Muscle of leg (tissue), 3 donors: ENCODE measurements at regions not wholly inside any gene's neighbourhood (a gene's known extent, or its start where the extent isn't known, plus 50 kb on each side); places are given as distances from the start of the nearest gene placed in this dataset.

ENCODE experiments used
- DNase-seq: peaks from one replicate; pipeline ENCODE4 v3.0.0; 2013
- H3K27ac ChIP-seq: one replicate; pipeline ENCODE4 v1.5.1; 2013; ENCODE audit warnings: mild to moderate bottlenecking, low read length, control low read depth
- H3K27me3 ChIP-seq: one replicate; pipeline ENCODE4 v1.6.1; 2013; ENCODE audit warnings: low read length; ENCODE audit not compliant: control insufficient read depth, insufficient read depth
- H3K36me3 ChIP-seq: one replicate; pipeline ENCODE4 v1.6.1; 2013; ENCODE audit warnings: low read length; ENCODE audit not compliant: control insufficient read depth, insufficient read depth
- H3K4me1 ChIP-seq: one replicate; pipeline ENCODE4 v1.6.1; 2013; ENCODE audit warnings: low read length; ENCODE audit not compliant: control insufficient read depth, insufficient read depth
- H3K4me3 ChIP-seq: one replicate; pipeline ENCODE4 v1.5.1; 2013; ENCODE audit warnings: low read length, control low read depth
- H3K9me3 ChIP-seq: replicated peaks from 2 replicates; pipeline ENCODE4 v1.6.1; 2013; ENCODE audit warnings: low read depth, low read length; ENCODE audit not compliant: control insufficient read depth
- WGBS: methylation state at CpG from one replicate; pipeline ENCODE4 v1.1.5; 2013; ENCODE audit warnings: missing lambda C conversion rate; ENCODE audit not compliant: insufficient coverage; 5-methylcytosine and 5-hydroxymethylcytosine counted together

- Histone ChIP-seq H3K9me3 (no peaks in the 10 kb centered on the region), H3K4me1 (no peaks in the 10 kb centered on the region), H3K4me3 (no peak overlapping the region), H3K36me3 (no peaks in the 10 kb centered on the region), H3K27ac (no peak overlapping the region), H3K27me3 (no peaks in the 10 kb centered on the region)
- WGBS, result 86% methylated on average over 1 of the region's 7 CpGs
- no peak for DNase-seq
Observed at GRCh38 chr5:113935453-113935852, 422.0 kb downstream of the YTHDC2 start.

GRCh38 chr5:113937301-113937700 is 423.8 kb downstream of the YTHDC2 start:
- no peaks in the 10 kb centered on the region for H3K27me3 ChIP-seq
- no peaks in the 10 kb centered on the region for H3K4me1 ChIP-seq
- H3K4me3 ChIP-seq, result no peak overlapping the region
- no peaks in the 10 kb centered on the region for H3K9me3 ChIP-seq
- no peaks in the 10 kb centered on the region for H3K36me3 ChIP-seq
- no peak overlapping the region for H3K27ac ChIP-seq
- WGBS, result 67% methylated on average over 1 of the region's 2 CpGs
- DNase-seq, result no peak

- Histone ChIP-seq H3K4me3 (no peak overlapping the region), H3K27ac (no peak overlapping the region), H3K27me3 (no peaks in the 10 kb centered on the region), H3K9me3 (no peaks in the 10 kb centered on the region), H3K4me1 (no peaks in the 10 kb centered on the region), H3K36me3 (no peaks in the 10 kb centered on the region)
- no peak for DNase-seq
- no CpG with 5 or more reads among the region's 3 CpGs for WGBS
Observed at GRCh38 chr5:113939988-113940387, 421.9 kb upstream of the KCNN2 start.

- H3K9me3 ChIP-seq, result no peaks in the 10 kb centered on the region
- peak; percentile 8 for DNase-seq
- no peak overlapping the region for H3K4me3 ChIP-seq
- H3K27me3 ChIP-seq, result no peaks in the 10 kb centered on the region
- H3K4me1 ChIP-seq, result no peaks in the 10 kb centered on the region
- H3K27ac ChIP-seq, result no peak overlapping the region
- H3K36me3 ChIP-seq, result no peaks in the 10 kb centered on the region
- 40% methylated on average over 1 of the region's 2 CpGs for WGBS
Observed at GRCh38 chr5:113950186-113950585, 411.7 kb upstream of the KCNN2 start.

GRCh38 chr5:113965225-113965624 is 396.6 kb upstream of the KCNN2 start:
- no CpG with 5 or more reads among the region's 3 CpGs for WGBS
- Histone ChIP-seq H3K36me3 (no peaks in the 10 kb centered on the region), H3K4me3 (no peak overlapping the region), H3K27ac (no peak overlapping the region), H3K9me3 (no peaks in the 10 kb centered on the region), H3K27me3 (no peaks in the 10 kb centered on the region), H3K4me1 (no peaks in the 10 kb centered on the region)
- no peak for DNase-seq

GRCh38 chr5:113969901-113970300 is 392.0 kb upstream of the KCNN2 start:
- H3K4me3 ChIP-seq, result no peak overlapping the region
- H3K36me3 ChIP-seq, result no peaks in the 10 kb centered on the region
- no peaks in the 10 kb centered on the region for H3K4me1 ChIP-seq
- no peaks in the 10 kb centered on the region for H3K27me3 ChIP-seq
- DNase-seq, result peak; percentile 8
- H3K27ac ChIP-seq, result no peak overlapping the region
- no peaks in the 10 kb centered on the region for H3K9me3 ChIP-seq

GRCh38 chr5:113971454-113971853 is 390.4 kb upstream of the KCNN2 start:
- Histone ChIP-seq H3K27ac (no peak overlapping the region), H3K9me3 (no peaks in the 10 kb centered on the region), H3K4me1 (no peaks in the 10 kb centered on the region), H3K36me3 (no peaks in the 10 kb centered on the region), H3K4me3 (no peak overlapping the region), H3K27me3 (no peaks in the 10 kb centered on the region)
- WGBS, result no CpG with 5 or more reads among the region's 1 CpG
- no peak for DNase-seq

- Histone ChIP-seq H3K9me3 (no peaks in the 10 kb centered on the region), H3K36me3 (no peaks in the 10 kb centered on the region), H3K27me3 (no peaks in the 10 kb centered on the region), H3K27ac (no peak overlapping the region), H3K4me3 (no peak overlapping the region), H3K4me1 (no peaks in the 10 kb centered on the region)
- no CpG with 5 or more reads among the region's 1 CpG for WGBS
- no peak for DNase-seq
Observed at GRCh38 chr5:113974976-113975375, 386.9 kb upstream of the KCNN2 start.

- no peak for DNase-seq
- no peaks in the 10 kb centered on the region for H3K27me3 ChIP-seq
- no CpG with 5 or more reads among the region's 2 CpGs for WGBS
- no peaks in the 10 kb centered on the region for H3K36me3 ChIP-seq
- H3K4me3 ChIP-seq, result no peak overlapping the region
- no peak overlapping the region for H3K27ac ChIP-seq
- no peaks in the 10 kb centered on the region for H3K4me1 ChIP-seq
- H3K9me3 ChIP-seq, result no peaks in the 10 kb centered on the region
Observed at GRCh38 chr5:113984928-113985327, 376.9 kb upstream of the KCNN2 start.

- no peak overlapping the region for H3K4me3 ChIP-seq
- H3K36me3 ChIP-seq, result no peaks in the 10 kb centered on the region
- H3K9me3 ChIP-seq, result no peaks in the 10 kb centered on the region
- DNase-seq, result no peak
- H3K4me1 ChIP-seq, result no peaks in the 10 kb centered on the region
- no CpG with 5 or more reads among the region's 4 CpGs for WGBS
- no peaks in the 10 kb centered on the region for H3K27me3 ChIP-seq
- no peak overlapping the region for H3K27ac ChIP-seq
Observed at GRCh38 chr5:113985505-113985904, 376.4 kb upstream of the KCNN2 start.

- no peak overlapping the region for H3K4me3 ChIP-seq
- H3K4me1 ChIP-seq, result no peaks in the 10 kb centered on the region
- WGBS, result no CpG with 5 or more reads among the region's 6 CpGs
- no peaks in the 10 kb centered on the region for H3K27me3 ChIP-seq
- H3K27ac ChIP-seq, result no peak overlapping the region
- no peaks in the 10 kb centered on the region for H3K9me3 ChIP-seq
- DNase-seq, result no peak
- no peaks in the 10 kb centered on the region for H3K36me3 ChIP-seq
Observed at GRCh38 chr5:113989278-113989912, 372.5 kb upstream of the KCNN2 start.
